Glomerular visceral epithelial cell (primary cell): ENCODE measurements at regions not wholly inside any gene's neighbourhood (a gene's known extent, or its start where the extent isn't known, plus 50 kb on each side); places are given as distances from the start of the nearest gene placed in this dataset.
"Not testable (repeated sequence)": the region's sequence is repeated elsewhere in the genome, so short reads cannot be mapped to it uniquely, and the experiment has no call there.

Source experiments
- DNase-seq: peaks from one replicate; pipeline ENCODE4 v3.0.0-alpha.2; 2016; ENCODE audit errors: extremely low spot score

GRCh38 chr11:98003606-98004371 is 1017.0 kb upstream of the CNTN5 start:
- DNase-seq: no peak

DNA sequence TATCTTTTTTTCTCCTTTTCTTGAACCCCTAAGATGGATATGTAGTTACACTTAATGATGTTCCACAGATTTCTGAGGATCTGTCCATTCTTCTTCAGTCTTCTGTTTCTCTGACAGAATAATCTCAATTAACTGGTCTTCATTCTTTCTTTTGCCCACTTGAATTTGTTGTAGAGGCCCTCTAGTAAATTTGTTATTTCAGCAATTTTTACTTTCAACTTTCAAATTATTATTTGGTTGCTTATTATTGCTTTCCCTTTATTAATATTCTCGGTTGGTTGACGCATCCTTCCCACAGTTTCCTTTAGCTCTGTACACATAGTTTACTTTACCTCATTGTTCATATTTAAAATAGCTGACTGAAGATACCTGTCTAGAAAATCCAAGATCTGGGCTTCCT is 1013.7 kb upstream of the CNTN5 start:
- no peak for DNase-seq

GRCh38 chr11:98027652-98028051 is 993.1 kb upstream of the CNTN5 start:
- DNase-seq: no peak

- no peak for DNase-seq
Measured at GRCh38 chr11:98029832-98030231, 990.9 kb upstream of the CNTN5 start.

DNA sequence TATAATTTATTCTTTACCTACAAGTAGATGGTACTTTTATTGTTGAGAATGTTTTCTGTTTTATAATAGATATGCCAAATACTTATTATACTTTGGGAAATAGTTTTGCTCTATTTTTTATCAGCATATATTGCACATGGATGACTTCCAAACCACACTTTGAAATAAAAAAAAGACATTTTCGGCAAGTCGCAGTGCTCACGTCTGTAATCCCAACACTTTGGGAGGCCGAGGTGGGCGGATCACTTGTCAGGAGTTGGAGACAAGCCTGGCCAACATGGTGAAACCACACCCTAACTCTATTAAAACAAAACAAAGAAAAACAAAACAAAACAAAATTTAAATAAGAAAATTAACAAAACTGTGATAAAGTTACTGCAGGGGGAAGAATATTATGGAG is 983.9 kb upstream of the CNTN5 start:
- no peak for DNase-seq

- DNase-seq: no peak
Measured at GRCh38 chr11:98040061-98040808, 980.5 kb upstream of the CNTN5 start.

GRCh38 chr11:98047647-98048046 is 973.1 kb upstream of the CNTN5 start:
- no peak for DNase-seq

DNA sequence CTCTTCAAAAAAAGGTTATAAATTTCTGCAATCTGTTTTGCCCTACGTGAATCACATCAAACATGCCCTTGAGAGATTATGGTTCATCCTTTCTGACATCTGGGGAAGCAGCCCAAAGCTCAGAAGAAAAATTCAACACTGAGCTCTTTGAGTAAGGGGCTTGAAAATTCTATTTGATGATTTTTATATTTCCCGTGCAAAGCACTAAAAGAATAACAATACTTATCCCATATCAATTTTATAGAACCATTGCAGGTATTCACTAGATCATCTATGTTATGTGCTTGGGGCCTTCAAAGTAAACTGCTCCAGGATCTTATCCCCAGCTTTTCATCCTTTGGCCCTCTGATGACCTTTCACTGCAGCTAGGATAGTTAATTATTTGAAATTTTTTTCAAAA is 966.9 kb upstream of the CNTN5 start:
- no peak for DNase-seq

DNA sequence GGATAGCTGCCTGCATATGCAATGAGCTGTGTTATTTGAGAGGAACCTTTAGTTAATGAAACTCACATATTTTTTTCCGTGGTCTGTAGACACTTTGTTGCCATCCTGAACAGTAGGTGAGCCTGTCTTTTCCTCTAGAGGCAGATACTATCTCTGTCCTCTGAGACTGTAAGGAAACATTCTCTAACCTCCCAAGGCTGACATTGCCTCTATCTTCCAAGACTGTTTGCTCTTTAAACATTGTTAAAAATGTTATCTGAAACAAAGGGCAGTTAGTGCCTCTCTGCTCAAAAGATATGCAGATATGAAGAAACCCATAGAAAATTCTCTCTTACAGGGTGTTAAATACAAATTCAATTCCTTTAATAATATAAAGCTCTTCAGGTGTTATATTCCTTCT is 963.8 kb upstream of the CNTN5 start:
- DNase-seq: no peak

DNA sequence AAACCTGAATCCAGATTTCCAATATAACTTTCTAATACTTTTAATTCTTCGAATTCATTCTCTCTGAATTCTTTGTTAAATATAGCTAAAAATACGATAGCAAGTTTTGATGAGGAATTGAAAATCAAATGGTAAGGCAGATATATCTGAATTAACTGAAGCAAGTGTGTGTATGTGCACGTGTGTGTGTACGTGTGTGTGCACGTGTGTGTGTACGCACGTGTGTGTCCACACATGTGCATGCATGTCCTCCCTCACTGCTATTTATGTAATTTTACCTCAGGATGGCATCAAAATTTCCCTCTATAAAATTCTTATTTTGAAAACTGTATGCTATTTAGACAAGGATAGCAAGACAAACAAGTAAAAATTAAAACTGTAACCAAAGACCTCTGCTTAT is 961.3 kb upstream of the CNTN5 start:
- no peak for DNase-seq

DNA sequence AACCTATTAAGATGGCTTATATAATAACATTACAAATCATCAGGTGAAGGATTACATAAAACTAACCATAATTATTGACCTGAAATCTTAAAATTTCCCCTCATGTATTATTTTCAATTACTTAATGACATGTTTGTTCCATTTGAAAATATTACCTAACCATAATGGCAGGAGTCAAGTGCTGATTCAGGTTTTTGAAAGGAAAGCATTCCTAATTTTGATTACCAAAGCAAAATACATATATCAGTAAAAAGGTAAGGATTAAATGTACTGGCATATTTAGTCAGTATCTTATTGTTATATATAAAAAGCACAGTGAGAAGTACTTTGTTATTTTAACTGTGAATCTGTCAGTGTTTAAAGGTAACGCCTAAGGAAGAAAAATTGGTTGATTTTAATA is 960.0 kb upstream of the CNTN5 start:
- no peak for DNase-seq

DNA sequence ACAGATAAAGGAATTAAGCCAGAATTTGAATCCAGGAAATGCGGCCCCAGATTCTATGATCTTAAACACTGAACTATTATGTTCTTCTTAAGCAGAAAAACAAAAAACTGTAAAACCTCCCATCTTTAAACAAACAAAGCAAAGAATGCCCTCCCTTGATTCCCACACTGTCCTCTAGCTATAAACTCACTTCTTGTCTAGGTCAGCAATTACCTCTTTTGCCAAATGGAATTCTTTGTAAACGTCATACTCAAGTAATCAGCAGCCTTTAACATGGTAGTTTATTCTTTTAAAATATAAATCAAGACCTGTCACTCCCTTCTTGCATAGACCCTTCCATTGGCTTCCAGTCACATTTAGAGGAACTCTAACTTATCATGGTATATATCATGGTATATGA is 958.9 kb upstream of the CNTN5 start:
- DNase-seq: no peak

- no peak for DNase-seq
Measured at GRCh38 chr11:98062714-98063113, 958.0 kb upstream of the CNTN5 start.

DNA sequence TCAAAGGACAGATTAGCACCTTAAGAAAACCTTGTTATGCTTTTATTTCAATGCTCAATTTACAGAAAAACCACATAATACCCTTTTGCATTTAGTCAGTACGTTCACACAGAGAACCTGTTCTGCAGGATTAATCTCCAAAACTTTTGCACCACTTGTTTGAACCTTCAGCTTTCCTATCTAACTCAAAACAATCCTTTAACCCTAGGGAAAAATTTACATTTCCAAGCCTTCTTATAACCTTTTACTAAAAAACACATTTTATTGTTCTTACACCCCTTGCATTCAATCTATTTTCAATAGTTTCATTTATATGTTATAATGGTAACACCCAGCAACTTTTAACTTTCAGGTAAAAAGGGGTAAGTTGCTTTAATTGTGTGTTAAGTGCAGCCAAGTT is 952.5 kb upstream of the CNTN5 start:
- DNase-seq: no peak

GRCh38 chr11:98069147-98069546 is 951.6 kb upstream of the CNTN5 start:
- not testable (repeated sequence) for DNase-seq

DNA sequence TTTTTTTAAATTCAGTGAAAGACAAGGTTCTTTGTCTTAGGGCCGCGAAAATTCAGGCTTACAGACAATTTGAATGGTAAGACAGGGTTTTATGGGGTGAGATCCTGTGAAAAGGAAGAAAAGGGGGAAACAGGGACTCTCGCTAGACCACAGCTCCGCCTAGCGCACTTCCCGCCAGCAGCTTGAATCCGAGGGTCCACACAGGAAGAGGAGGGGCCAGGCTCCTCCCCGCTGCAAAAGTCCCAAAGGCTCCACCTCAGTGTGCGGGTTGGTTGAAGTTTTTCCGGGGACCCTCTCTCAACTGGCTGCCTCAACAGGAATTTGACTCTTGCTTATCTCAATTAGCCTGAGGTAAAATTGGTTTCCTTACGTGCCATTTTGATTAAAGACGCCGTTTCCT is 950.9 kb upstream of the CNTN5 start:
- no peak for DNase-seq

DNA sequence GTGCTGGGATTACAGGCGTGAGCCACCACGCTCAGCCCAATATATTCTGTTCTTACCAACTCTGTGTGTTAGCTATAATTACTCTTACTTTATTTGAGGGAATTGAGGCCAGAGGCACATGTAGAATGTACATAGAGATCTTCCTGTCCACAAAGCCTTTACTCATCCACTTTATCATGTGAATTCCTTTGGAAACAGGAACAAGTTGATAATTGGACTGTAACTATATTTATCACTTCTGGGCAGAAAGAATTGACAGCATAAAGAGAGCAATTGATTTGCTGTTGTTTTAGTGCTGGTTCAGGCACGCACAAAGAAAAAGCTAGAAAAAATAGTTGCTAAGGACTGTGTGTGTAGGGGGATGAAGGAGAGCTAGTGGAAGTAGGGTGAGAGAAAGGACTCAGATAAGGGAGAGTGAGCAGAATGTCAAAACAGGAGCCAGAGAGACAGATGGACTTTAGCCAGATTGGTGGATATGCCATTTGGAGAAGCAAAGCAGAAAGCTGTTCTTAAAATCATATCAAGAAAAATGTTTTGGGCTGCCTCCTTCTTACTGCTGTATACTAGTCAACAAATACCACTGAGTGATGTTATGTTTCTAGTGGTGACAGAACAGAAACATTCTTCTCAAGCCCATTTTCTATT is 929.8 kb upstream of the CNTN5 start:
- no peak for DNase-seq

DNA sequence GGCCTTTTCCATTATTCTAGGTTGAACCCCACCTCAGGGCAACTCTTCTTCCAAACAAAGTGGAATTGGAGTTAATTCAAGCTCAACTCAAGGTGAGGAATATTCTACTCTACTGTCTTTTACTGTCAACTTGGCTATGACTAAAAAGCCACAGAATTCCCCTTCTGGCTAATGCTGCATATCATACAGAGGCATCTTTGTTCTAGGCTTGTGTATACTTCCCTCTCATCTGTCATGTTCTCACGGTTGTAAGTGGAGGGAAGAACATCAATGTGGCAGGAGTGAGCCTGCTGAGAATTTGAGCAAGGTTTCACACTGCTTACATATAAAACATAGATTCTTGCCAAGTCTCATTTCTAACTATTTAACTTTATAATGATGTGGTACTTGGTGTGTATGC is 921.4 kb upstream of the CNTN5 start:
- DNase-seq: no peak

DNA sequence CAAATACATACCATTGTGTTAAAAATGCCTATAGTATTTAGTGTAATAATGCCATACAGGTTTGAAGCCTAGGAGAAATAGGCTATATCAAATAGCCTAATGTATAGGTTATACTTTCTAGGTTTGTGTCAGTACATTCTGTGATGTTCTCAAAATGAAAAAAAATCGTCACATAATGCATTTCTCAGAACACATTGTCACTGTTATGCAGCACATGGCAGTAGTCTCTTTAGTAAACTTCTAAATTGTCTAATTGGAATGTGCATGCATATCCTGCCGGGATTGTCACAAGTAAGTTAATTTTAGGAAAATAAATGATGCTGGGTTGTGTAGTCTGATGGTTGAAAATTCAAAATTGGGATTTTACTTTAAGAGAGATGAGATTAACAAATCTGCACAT is 920.1 kb upstream of the CNTN5 start:
- no peak for DNase-seq

GRCh38 chr11:98101329-98101728 is 919.4 kb upstream of the CNTN5 start:
- DNase-seq: no peak

GRCh38 chr11:98104249-98104648 is 916.5 kb upstream of the CNTN5 start:
- no peak for DNase-seq

GRCh38 chr11:98107736-98108135 is 913.0 kb upstream of the CNTN5 start:
- no peak for DNase-seq

- DNase-seq: no peak
Measured at GRCh38 chr11:98110030-98110429, 910.7 kb upstream of the CNTN5 start.
